HG03575 (cell line): ENCODE measurements at regions not wholly inside any gene's neighbourhood (a gene's known extent, or its start where the extent isn't known, plus 50 kb on each side); places are given as distances from the start of the nearest gene placed in this dataset.

ENCODE experiments used
- ATAC-seq: cut with Tn5 transposase; IDR thresholded peaks from one replicate; pipeline ENCODE4 v1.9.1; 2021; ENCODE audit not compliant: unreplicated experiment, insufficient number of reproducible peaks, low FRiP score; ENCODE audit errors: extremely low read depth

DNA sequence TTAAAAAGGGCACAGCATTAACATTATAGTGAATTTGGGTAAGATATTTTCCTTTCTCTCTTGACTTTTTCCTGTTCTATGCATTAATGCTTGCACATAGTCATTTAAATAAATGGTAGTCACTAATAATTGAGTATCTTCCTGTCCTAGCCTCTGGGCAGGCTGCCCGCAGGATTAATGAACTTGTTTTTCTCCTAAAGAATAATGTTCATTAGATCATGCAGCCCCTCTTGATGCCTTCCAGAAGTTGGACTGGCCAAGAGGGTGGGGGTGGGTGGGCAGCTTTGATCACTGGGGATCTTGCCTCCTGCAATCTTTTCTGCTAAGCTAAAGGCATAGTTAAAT is 514.5 kb upstream of the CDH2 start:
- no peak for ATAC-seq

DNA sequence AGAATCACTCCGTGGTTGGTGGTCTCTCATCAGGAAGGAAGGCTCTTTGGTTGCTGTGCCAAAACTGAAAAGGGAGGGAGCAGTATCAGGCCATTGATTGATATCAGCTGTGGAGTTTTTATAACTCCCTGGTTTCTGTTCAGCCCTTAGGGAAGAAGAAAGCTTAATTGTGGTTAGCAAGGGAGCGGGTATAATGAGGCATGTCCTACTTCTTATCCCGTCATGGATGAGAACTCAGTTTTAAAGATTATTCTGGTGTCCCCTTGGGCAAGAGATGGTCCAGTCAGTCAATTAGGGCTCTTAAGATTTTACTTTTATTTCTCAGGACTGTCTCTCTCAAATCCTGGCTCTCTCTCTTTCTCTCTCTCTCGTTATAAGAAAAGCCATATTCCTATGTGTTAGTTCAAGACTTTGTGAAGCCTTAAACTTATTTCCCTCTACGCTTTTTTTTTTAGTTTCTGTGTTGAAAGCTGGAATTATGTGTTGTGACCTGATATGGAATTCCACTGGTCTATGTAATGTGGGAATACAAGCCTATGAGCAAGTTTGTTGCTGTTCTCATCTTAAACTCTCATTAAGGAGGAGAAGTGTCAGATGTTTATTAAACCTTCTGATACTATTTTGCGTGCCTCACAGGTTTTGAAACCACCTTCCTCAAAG is 514.0 kb upstream of the CDH2 start:
- no peak for ATAC-seq

GRCh38 chr18:28690100-28690499 is 513.2 kb upstream of the CDH2 start:
- ATAC-seq: no peak

DNA sequence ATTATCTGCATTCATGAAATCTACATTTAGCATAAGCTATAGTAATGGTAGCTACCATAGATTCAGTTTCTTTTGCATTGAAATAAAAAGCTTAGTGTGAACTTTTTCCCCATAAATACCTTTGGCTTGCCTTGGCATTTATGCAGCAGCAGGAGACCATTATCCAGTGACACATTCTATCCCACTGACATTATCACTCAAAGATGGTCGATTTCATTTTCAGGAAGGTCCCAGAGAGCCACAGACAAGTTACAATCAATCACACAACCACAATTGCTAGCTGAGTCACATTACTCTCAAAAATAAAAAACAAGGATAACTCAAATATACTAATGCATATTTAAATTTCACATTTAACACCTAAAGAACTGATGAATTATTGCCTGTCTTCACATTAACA is 512.7 kb upstream of the CDH2 start:
- ATAC-seq: no peak

DNA sequence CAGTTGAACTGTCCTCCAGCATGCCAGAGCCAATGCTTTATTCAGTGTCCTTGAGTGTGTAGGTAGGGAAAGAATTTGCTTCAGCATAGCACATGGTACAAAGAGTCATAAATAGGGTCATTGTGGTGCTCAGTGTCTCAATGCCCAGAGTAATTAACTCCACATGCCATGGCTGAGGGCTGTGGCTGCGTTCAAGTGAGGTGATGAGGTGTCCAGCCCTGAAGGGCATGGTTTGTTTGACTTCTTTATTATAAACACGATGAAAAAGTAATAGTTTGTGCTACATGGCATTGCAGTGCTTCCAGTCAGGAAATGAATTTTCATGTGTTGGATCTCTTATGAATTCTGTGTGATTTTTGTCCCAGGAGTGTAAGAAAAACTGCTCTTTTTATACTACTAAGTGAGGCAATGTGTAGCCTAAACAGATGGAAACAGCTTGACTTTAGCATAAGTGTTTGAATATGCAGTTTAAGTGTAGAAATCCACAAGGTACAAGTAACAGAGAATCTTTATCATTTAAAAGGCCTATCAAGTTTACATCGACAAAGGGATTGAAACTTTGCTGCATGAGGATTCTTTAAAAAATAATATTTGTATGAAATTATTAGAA is 507.9 kb upstream of the CDH2 start:
- ATAC-seq: no peak

GRCh38 chr18:28682912-28683311 is 506.0 kb upstream of the CDH2 start:
- no peak for ATAC-seq

GRCh38 chr18:28669165-28669564 is 492.2 kb upstream of the CDH2 start:
- ATAC-seq: no peak

GRCh38 chr18:28666216-28666615 is 489.3 kb upstream of the CDH2 start:
- ATAC-seq: no peak

DNA sequence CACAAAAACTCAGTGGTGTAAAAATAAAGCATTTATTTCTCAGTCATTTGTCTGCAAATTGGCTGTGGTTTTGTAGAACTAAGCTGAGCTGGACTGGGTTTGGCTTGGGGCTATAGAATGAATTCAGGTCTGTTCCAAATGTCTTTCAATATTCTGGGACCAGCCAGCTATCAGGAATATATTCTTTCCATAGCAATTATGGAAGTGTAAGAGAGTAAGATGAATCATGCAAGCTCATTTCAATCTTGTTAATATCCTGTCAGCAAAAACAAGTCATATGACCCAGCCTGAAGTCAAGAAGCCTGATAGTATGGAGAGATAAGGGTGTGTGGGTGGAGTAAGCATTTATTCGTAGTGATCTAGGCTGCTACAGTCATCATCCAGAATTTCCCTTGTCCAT is 481.0 kb upstream of the CDH2 start:
- ATAC-seq: no peak

GRCh38 chr18:28652654-28653053 is 475.7 kb upstream of the CDH2 start:
- no peak for ATAC-seq

DNA sequence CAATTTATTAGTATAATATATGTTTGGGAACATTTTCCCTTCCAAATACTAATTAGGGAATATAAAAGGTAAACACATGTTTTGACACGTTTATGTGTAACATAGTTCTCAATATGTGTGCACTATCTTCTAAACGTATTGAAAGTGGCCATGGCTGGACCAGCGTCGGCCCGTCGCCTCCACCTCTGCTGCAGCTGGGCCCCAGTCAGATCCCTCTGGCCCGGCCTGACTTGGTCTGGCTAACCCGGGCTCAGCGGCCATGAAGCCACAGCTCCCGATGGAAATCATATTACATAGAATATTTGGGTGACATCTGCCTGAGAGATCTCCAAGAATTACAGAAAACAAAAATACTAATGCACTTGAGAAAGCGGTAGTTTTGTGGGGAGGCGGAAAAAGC is 474.4 kb upstream of the CDH2 start:
- no peak for ATAC-seq

GRCh38 chr18:28650860-28651259 is 473.9 kb upstream of the CDH2 start:
- no peak for ATAC-seq

- ATAC-seq: no peak
Observed at GRCh38 chr18:28647961-28648360, 471.0 kb upstream of the CDH2 start.

- no peak for ATAC-seq
Observed at GRCh38 chr18:28637897-28638296, 461.0 kb upstream of the CDH2 start.

DNA sequence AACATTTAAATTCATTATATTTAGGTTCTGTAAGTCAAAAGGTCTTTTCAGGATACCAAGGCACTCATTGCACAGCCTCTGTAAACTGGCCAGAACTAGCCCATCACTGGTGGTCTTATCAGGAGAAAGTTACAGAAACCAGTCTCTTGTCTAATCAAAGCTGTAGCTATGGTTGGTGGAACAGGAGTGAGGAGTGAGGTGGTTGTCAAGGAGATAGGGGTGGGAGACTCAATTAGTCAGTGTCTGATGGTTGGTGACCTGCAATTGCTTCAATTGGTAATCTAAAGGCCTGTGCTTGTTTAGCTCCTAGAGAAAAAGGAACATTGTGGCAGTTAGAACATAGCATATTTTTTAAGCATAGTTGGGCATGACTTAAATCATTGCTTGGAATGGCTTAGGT is 458.6 kb upstream of the CDH2 start:
- no peak for ATAC-seq

GRCh38 chr18:28626756-28627155 is 449.8 kb upstream of the CDH2 start:
- no peak for ATAC-seq

DNA sequence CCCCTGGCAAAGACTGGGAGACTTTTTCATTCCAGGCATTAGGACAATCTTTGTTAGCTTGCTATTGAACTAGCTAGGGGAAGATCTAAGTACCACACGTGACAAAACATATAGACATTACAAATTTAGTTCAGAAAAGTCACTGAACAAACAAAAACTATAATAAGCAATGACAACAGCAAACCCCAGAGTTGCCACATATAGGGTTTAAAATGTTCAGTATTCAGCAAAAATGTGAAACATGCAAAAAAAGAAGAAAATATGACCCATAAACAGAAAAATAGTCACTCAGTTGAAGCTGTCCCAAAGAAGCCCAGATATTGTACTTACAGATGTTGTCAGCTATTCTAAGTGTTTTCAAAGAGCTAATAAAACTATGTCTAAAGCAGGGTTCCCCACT is 431.1 kb upstream of the CDH2 start:
- ATAC-seq: no peak

DNA sequence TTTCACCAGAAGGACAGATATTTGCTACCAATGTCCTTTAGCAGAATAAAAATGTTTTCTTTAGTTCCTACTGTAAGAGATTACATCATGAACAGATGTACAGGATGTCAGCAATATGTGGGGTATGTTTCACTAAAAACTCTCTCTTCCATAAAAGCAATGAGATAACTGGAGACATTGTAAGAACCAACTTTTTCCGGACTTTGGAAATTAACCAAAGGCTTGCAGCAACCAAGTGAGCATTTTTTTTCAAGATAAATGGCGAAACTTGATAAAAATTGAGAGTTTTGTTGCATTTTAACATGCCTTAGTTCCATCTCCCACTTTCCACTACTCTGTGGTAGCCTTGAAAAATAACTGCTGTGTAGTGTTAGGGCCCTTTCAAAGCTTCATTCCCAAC is 429.8 kb upstream of the CDH2 start:
- ATAC-seq: no peak

- ATAC-seq: no peak
Observed at GRCh38 chr18:28602391-28602790, 425.5 kb upstream of the CDH2 start.

GRCh38 chr18:28594034-28594433 is 417.1 kb upstream of the CDH2 start:
- no peak for ATAC-seq

DNA sequence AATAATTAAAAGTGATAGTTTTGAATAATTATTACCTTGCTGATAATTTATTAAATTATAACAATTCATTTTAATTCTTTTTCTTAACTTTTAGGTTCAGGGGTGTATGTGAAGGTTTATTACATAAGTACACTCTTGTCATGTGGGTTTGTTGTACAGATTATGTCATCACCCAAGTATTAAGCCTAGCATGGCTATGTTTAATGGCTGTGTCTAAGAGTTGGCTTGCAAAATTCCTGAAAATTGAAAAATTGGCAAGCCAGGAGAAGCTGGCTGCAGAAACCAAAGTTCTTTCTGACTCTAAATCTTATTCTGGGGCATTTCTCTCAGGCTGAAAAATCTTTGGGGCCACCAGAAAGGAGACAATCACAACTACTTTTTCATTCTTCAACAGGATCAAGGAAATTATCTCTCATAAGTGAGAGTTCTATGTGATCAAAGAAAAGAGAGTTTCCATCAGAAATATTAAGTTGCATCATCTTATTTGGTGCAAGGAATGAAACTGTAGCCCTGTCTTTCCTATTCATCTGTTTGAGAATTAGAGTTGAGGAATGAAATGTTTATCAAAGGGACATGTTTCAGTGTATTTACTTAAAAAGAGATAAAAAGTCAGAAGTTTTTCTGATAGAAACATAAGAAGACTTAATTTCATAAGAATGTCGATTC is 412.1 kb upstream of the CDH2 start:
- no peak for ATAC-seq
